Endothelial cell of umbilical vein (primary cell): ENCODE measurements at regions not wholly inside any gene's neighbourhood (a gene's known extent, or its start where the extent isn't known, plus 50 kb on each side); places are given as distances from the start of the nearest gene placed in this dataset.

Experiments
- BruUV-seq: library from RNA; stranded (reverse); fragments of 400-500 nt; replicated peaks from 2 replicates; lab custom pipeline; 2021; lab: Mats Ljungman, UMichigan
- CTCF ChIA-PET: fragments of 300-600, 350-600 bp; sonication (Branson Sonifier 250); formaldehyde crosslinking; loops from one replicate; lab custom pipeline; 2021; ENCODE audit warnings: antibody characterized with exemption, inconsistent platforms; lab: Charles Lee
- POLR2A ChIA-PET: fragments of 300-600, 350-600 bp; sonication (Branson Sonifier 250); formaldehyde crosslinking; loops from one replicate; lab custom pipeline; 2021; ENCODE audit warnings: antibody characterized with exemption, inconsistent platforms; lab: Charles Lee
- DNase-seq: peaks from one replicate; pipeline ENCODE4 v3.0.0-alpha.2; 2011; ENCODE audit warnings: low read depth, low spot score
- FAIRE-seq: peaks from 2 replicates; lab custom pipeline; 2011; peaks lifted over from hg19 to GRCh38; lab: Jason Lieb, UNC
- H2AFZ ChIP-seq: 2 replicates; pipeline ENCODE4 v1.6.0; 2012; ENCODE audit warnings: low read depth, low read length, control low read depth, inconsistent platforms
- H3K27ac ChIP-seq: 2 replicates; pipeline ENCODE4 v1.5.1; 2011; ENCODE audit warnings: low read depth, mild to moderate bottlenecking, control low read depth, low read length, moderate library complexity; ENCODE audit not compliant: insufficient read depth
- H3K27me3 ChIP-seq, 2 experiments: 2 replicates each; pipeline versions ENCODE4 v1.6.0 to v1.6.1; 2011; ENCODE audit warnings: low read length in 2 of 2, mixed read lengths in 1 of 2; ENCODE audit not compliant: control insufficient read depth in 2 of 2, insufficient read depth in 2 of 2
- H3K36me3 ChIP-seq, 2 experiments: 2 replicates in 1 of 2; 3 replicates in 1 of 2; pipeline ENCODE4 v1.5.1; 2011; ENCODE audit warnings: low read length in 2 of 2, mild to moderate bottlenecking in 1 of 2, moderate library complexity in 1 of 2; ENCODE audit not compliant: control insufficient read depth in 2 of 2, insufficient read depth in 2 of 2; ENCODE audit errors: extremely low read depth in 1 of 2
- H3K4me1 ChIP-seq: 3 replicates; pipeline ENCODE4 v1.5.1; 2011; ENCODE audit warnings: mild to moderate bottlenecking, low read length; ENCODE audit not compliant: control insufficient read depth, insufficient read depth; ENCODE audit errors: extremely low read depth
- H3K4me2 ChIP-seq: 2 replicates; pipeline ENCODE4 v1.6.1; 2011; ENCODE audit warnings: low read length, control low read depth, mixed read lengths; ENCODE audit not compliant: insufficient read depth
- H3K4me3 ChIP-seq, 3 experiments: fragments of 200-600 bp in 1 of 3; sonication (generic), shearing (Covaris generic) in 1 of 3; replicated peaks in 1 of 3; 2 replicates each; pipeline ENCODE4 v1.5.1; 2011 to 2016; ENCODE audit warnings: control low read depth in 3 of 3, low read length in 3 of 3, mild to moderate bottlenecking in 2 of 3, inconsistent platforms in 1 of 3, low read depth in 1 of 3, moderate library complexity in 1 of 3; ENCODE audit not compliant: insufficient read depth in 1 of 3
- H3K79me2 ChIP-seq: 2 replicates; pipeline ENCODE4 v1.6.0; 2012; ENCODE audit warnings: low read length, inconsistent platforms; ENCODE audit not compliant: control insufficient read depth, insufficient read depth
- H3K9ac ChIP-seq: replicated peaks from 2 replicates; pipeline ENCODE3; 2011; ENCODE audit warnings: low read length, control low read depth; ENCODE audit not compliant: insufficient read depth; ENCODE audit errors: extremely low read depth
- H3K9me1 ChIP-seq: replicated peaks from 3 replicates; pipeline ENCODE4 v1.6.0; 2011; ENCODE audit warnings: mild to moderate bottlenecking, low read length; ENCODE audit not compliant: control insufficient read depth, insufficient read depth; ENCODE audit errors: extremely low read depth
- H3K9me3 ChIP-seq: replicated peaks from 2 replicates; pipeline ENCODE4 v1.5.1; 2012; ENCODE audit warnings: low read length, inconsistent platforms; ENCODE audit not compliant: control insufficient read depth, insufficient read depth
- H4K20me1 ChIP-seq: replicated peaks from 2 replicates; pipeline ENCODE3; 2011; ENCODE audit warnings: mild to moderate bottlenecking, low read length; ENCODE audit not compliant: control insufficient read depth, insufficient read depth; ENCODE audit errors: extremely low read depth
- EZH2 ChIP-seq: IDR thresholded peaks from 2 replicates; pipeline ENCODE4 v1.6.1; 2012; ENCODE audit warnings: borderline replicate concordance, low read depth, mild to moderate bottlenecking, moderate library complexity, low read length, inconsistent platforms; ENCODE audit not compliant: severe bottlenecking
- GATA2 ChIP-seq: IDR thresholded peaks from 2 replicates; pipeline ENCODE4 v1.7.0; 2011; ENCODE audit warnings: low read depth, mild to moderate bottlenecking, moderate library complexity, mixed read lengths, low read length; ENCODE audit not compliant: insufficient read length, insufficient read depth
- dilution Hi-C: fragments of 300-500 bp; cut with MboI; formaldehyde crosslinking; loops from one replicate; pipeline ENCODE4 v1.15.0; 2019; ENCODE audit warnings: low sequenced_read_pairs; ENCODE audit not compliant: extremely low pct_ligation_motif_present
- intact Hi-C: fragments of 100-400 bp; cut with micrococcal nuclease; formaldehyde crosslinking; loops from one replicate; pipeline ENCODE4 v1.10.0; 2022
- TF ChIP-seq, protein P1 (sequence below): IDR thresholded peaks from 2 replicates; pipeline ENCODE4 v1.6.1; 2011; ENCODE audit not compliant: insufficient read depth, insufficient read length
- TF ChIP-seq, protein P2 (sequence below), 2 donors: IDR thresholded peaks; 1 replicate in 1 of 2; 2 replicates in 1 of 2; pipeline ENCODE4 v1.5.1; 2011; ENCODE audit warnings: low read length in 2 of 2, mild to moderate bottlenecking in 2 of 2, moderate library complexity in 2 of 2, control low read depth in 1 of 2, inconsistent platforms in 1 of 2, low read depth in 1 of 2; ENCODE audit not compliant: insufficient read depth in 1 of 2; ENCODE audit errors: extremely low read depth in 1 of 2

DNA sequence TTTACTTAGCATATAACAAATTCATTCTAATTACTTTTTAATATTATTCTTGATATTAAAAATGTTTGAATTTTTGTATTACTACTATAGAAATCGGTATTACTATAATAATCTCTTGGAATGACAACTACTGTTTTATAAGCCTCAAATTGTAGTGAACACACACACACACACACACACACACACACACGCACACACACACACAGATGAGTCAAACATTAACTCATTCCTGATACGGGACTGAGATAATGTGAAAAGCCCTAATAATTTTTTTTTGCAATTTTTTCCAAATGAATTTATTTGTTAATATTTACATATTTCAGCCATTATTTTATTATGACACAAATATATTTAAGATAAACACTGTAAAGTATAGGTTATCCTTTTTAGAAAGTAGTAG is 951.2 kb upstream of the PHF14 start:
- no peak overlapping the region for H3K4me2 ChIP-seq
- ChIA-PET POLR2A (no interaction called here), CTCF (interaction anchor here (0.5 to 2.9 kb wide), 9 partner anchors 12 to 393 kb away, joined by 3 to 29 read pairs (median 4); no protein-coding TSS in a partner anchor)
- H3K4me1 ChIP-seq = no peaks in the 10 kb centered on the region
- H3K9ac ChIP-seq = no peak overlapping the region
- DNase-seq (no peak), FAIRE-seq (no peak)
- no TSS peak for BruUV-seq
- H2AFZ ChIP-seq = no peak overlapping the region
- dilution Hi-C loops = no loop called here
- H3K27ac ChIP-seq = no peak overlapping the region
- no peaks in the 10 kb centered on the region for H3K36me3 ChIP-seq
- no peaks in the 10 kb centered on the region for H3K9me1 ChIP-seq
- H3K79me2 ChIP-seq = no peaks in the 10 kb centered on the region
- no peaks in the 10 kb centered on the region for H3K9me3 ChIP-seq
- TF ChIP-seq, protein P1, sequence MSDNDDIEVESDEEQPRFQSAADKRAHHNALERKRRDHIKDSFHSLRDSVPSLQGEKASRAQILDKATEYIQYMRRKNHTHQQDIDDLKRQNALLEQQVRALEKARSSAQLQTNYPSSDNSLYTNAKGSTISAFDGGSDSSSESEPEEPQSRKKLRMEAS = no peak
- peak; percentile 22 for TF ChIP-seq GATA2
- intact Hi-C loops = loop anchor here (5.0 kb wide), 2 partner anchors 105 to 1320 kb away; no protein-coding TSS in a partner anchor
- H4K20me1 ChIP-seq = no peaks in the 10 kb centered on the region
- no peaks in the 10 kb centered on the region for H3K27me3 ChIP-seq
- no peak overlapping the region for H3K4me3 ChIP-seq

DNA sequence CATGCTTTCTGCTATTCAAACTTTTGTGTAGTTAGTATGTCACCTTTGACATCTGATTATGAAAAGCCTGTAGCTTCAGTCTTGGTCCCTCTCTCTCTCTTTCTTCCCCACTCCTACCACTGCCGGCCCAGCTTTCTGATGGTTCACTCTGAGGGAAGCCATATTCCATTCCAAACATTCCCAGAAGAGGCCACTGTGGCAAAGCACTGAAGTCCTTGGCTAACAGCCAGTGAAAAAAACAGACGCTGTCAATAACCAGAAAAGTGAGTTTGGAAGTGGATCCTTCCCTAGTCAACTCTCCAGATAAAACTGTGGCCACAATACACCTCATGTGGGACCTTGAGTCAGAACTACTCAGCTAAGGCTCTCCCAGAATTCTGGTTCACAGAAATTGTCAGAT is 950.7 kb upstream of the PHF14 start:
- Histone ChIP-seq H3K4me3 (no peak overlapping the region), H3K36me3 (no peaks in the 10 kb centered on the region), H3K27ac (no peak overlapping the region), H2AFZ (no peak overlapping the region), H3K9me1 (no peaks in the 10 kb centered on the region), H3K4me2 (no peak overlapping the region), H3K9ac (no peak overlapping the region), H3K27me3 (no peaks in the 10 kb centered on the region), H4K20me1 (no peaks in the 10 kb centered on the region), H3K9me3 (no peaks in the 10 kb centered on the region), H3K79me2 (no peaks in the 10 kb centered on the region), H3K4me1 (no peaks in the 10 kb centered on the region)
- peak; percentile 59 for DNase-seq
- intact Hi-C loops (loop anchor here (1.0 to 5.0 kb wide), 3 partner anchors 104 to 1319 kb away; no protein-coding TSS in a partner anchor), dilution Hi-C loops (no loop called here)
- POLR2A ChIA-PET = no interaction called here
- BruUV-seq = no TSS peak
- CTCF ChIA-PET = interaction anchor here (0.5 to 2.9 kb wide), 9 partner anchors 12 to 392 kb away, joined by 3 to 29 read pairs (median 4); no protein-coding TSS in a partner anchor
- FAIRE-seq = peak; percentile 38
- TF ChIP-seq, protein P2, sequence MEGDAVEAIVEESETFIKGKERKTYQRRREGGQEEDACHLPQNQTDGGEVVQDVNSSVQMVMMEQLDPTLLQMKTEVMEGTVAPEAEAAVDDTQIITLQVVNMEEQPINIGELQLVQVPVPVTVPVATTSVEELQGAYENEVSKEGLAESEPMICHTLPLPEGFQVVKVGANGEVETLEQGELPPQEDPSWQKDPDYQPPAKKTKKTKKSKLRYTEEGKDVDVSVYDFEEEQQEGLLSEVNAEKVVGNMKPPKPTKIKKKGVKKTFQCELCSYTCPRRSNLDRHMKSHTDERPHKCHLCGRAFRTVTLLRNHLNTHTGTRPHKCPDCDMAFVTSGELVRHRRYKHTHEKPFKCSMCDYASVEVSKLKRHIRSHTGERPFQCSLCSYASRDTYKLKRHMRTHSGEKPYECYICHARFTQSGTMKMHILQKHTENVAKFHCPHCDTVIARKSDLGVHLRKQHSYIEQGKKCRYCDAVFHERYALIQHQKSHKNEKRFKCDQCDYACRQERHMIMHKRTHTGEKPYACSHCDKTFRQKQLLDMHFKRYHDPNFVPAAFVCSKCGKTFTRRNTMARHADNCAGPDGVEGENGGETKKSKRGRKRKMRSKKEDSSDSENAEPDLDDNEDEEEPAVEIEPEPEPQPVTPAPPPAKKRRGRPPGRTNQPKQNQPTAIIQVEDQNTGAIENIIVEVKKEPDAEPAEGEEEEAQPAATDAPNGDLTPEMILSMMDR (IDR thresholded peaks at IDR 0.05; ENCODE audit: extremely low read depth in 1 of 2, insufficient read depth in 1 of 2, low read depth in 1 of 2, low read length in 2 of 2) = peak; percentile 25 to 52
- no peak for TF ChIP-seq EZH2
